IMR-90 (cell line): ENCODE measurements at regions not wholly inside any gene's neighbourhood (a gene's known extent, or its start where the extent isn't known, plus 50 kb on each side); places are given as distances from the start of the nearest gene placed in this dataset.

Experiments
- BHLHE40 ChIP-seq: fragments of 150-350 bp; IDR thresholded peaks from 2 replicates; pipeline ENCODE4 v1.6.1; 2016; ENCODE audit warnings: mild to moderate bottlenecking, low read depth, low read length
- CHD1 ChIP-seq: IDR thresholded peaks from 2 replicates; pipeline ENCODE4 v1.6.1; 2012; ENCODE audit warnings: low read depth, low read length, improper control_type of control experiment
- ELK1 ChIP-seq: fragments of 150-350 bp; IDR thresholded peaks from 2 replicates; pipeline ENCODE4 v1.6.1; 2016; ENCODE audit warnings: low read depth, mild to moderate bottlenecking, low read length, moderate library complexity, borderline replicate concordance
- MAFK ChIP-seq: IDR thresholded peaks from 2 replicates; pipeline ENCODE4 v1.6.1; 2012; ENCODE audit warnings: low read depth, low read length, improper control_type of control experiment
- MAZ ChIP-seq: IDR thresholded peaks from 2 replicates; pipeline ENCODE4 v1.6.1; 2012; ENCODE audit warnings: low read depth, mild to moderate bottlenecking, low read length, improper control_type of control experiment, moderate library complexity, borderline replicate concordance
- POLR2A ChIP-seq: IDR thresholded peaks from 2 replicates; pipeline ENCODE4 v1.6.1; 2012; ENCODE audit warnings: mild to moderate bottlenecking, low read depth, low read length
- RAD21 ChIP-seq: IDR thresholded peaks from 2 replicates; pipeline ENCODE4 v1.6.1; 2012; ENCODE audit warnings: low read length, improper control_type of control experiment
- RCOR1 ChIP-seq: IDR thresholded peaks from 2 replicates; pipeline ENCODE4 v1.6.1; 2012; ENCODE audit warnings: mild to moderate bottlenecking, low read length, improper control_type of control experiment; ENCODE audit not compliant: insufficient replicate concordance
- RFX5 ChIP-seq: IDR thresholded peaks from 2 replicates; pipeline ENCODE4 v1.8.0; 2012; ENCODE audit warnings: low read depth, mild to moderate bottlenecking, low read length, moderate library complexity
- SMC3 ChIP-seq: fragments of 150-350 bp; IDR thresholded peaks from 2 replicates; pipeline ENCODE4 v1.6.1; 2016; ENCODE audit warnings: low read depth, mild to moderate bottlenecking, antibody characterized with exemption, low read length, moderate library complexity
- TF ChIP-seq, protein P1 (sequence below): conservative IDR thresholded peaks from 2 replicates; pipeline ENCODE4 v1.5.1; 2012; ENCODE audit warnings: mild to moderate bottlenecking, low read depth, low read length, improper control_type of control experiment

GRCh38 chr6:86707545-86708120 lies 229.7 kb upstream of the HTR1E start:
- TF ChIP-seq, protein P1, sequence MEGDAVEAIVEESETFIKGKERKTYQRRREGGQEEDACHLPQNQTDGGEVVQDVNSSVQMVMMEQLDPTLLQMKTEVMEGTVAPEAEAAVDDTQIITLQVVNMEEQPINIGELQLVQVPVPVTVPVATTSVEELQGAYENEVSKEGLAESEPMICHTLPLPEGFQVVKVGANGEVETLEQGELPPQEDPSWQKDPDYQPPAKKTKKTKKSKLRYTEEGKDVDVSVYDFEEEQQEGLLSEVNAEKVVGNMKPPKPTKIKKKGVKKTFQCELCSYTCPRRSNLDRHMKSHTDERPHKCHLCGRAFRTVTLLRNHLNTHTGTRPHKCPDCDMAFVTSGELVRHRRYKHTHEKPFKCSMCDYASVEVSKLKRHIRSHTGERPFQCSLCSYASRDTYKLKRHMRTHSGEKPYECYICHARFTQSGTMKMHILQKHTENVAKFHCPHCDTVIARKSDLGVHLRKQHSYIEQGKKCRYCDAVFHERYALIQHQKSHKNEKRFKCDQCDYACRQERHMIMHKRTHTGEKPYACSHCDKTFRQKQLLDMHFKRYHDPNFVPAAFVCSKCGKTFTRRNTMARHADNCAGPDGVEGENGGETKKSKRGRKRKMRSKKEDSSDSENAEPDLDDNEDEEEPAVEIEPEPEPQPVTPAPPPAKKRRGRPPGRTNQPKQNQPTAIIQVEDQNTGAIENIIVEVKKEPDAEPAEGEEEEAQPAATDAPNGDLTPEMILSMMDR: no peak
- no peak for TF ChIP-seq RCOR1
- TF ChIP-seq POLR2A: no peak
- no peak for TF ChIP-seq MAFK
- no peak for TF ChIP-seq BHLHE40
- TF ChIP-seq ELK1: no peak
- TF ChIP-seq RFX5: no peak
- TF ChIP-seq CHD1: no peak
- TF ChIP-seq SMC3: no peak
- TF ChIP-seq RAD21: no peak
- no peak for TF ChIP-seq MAZ
